Right lung (tissue), 2 donors: ENCODE measurements at regions not wholly inside any gene's neighbourhood (a gene's known extent, or its start where the extent isn't known, plus 50 kb on each side); places are given as distances from the start of the nearest gene placed in this dataset.
A peak's percentile ranks its signal among the peaks of the same experiment; 100 is the strongest.

Experiments
- DNase-seq, 2 donors: peaks; one replicate each; pipeline ENCODE4 v3.0.0-alpha.2; 2013

DNA sequence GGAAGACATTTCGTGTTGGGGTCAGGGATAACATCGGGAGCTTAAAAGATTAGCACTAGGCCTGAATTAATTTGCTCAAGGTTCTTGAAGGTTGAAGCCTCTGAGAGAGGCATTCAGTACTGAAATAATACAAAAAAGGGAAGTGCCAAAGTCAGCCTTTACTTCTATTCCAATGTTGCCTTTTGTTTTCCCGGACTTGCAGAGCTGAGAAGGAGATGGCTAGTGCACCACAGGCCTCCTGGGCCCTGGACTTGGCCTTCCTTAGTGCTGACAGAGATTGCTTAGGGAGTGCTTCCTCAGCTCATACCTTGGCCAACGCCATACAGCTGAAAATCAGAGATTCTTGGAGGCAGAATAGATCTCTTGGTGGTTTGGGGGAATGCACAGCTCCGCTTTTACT is 333.6 kb upstream of the TBL1XR1 start:
- no peak for DNase-seq

DNA sequence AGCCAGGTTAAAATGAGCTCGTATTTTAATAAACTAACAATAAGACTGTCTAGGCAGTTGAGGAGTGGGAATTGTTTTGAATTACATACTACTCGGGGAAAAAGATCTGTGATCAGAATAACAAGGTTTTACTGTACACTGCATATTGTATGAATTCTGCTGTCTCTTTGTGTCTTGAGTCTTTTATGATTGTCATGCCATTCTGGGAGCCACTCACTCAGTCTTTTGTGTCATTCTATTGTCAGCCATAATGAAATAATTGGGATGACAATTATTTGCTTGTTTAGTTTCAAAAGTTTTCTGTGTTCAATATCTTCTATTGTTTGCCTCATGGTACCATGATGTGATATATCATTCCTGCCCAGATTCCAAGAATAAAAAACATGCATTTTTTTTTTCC is 339.6 kb upstream of the TBL1XR1 start:
- DNase-seq: no peak

DNA sequence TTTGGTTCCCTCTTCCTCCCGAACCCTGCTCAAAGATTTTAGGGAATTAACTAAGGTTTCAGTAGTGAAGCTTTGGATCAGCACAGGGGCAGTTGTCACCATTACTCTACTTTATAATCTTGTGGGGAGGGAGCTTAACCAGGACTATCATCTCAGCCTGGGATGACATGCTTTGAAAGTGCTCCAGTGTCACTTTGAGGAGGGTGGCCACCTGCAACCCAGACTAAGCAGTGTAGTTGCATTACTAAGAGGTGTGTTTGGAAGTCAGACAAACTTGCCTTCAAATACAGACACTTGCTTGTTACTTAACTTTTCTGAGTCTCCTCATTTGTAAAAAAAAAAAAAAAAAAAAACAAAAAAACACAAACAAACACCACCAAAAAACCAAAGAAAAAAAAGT is 340.3 kb upstream of the TBL1XR1 start:
- no peak for DNase-seq

DNA sequence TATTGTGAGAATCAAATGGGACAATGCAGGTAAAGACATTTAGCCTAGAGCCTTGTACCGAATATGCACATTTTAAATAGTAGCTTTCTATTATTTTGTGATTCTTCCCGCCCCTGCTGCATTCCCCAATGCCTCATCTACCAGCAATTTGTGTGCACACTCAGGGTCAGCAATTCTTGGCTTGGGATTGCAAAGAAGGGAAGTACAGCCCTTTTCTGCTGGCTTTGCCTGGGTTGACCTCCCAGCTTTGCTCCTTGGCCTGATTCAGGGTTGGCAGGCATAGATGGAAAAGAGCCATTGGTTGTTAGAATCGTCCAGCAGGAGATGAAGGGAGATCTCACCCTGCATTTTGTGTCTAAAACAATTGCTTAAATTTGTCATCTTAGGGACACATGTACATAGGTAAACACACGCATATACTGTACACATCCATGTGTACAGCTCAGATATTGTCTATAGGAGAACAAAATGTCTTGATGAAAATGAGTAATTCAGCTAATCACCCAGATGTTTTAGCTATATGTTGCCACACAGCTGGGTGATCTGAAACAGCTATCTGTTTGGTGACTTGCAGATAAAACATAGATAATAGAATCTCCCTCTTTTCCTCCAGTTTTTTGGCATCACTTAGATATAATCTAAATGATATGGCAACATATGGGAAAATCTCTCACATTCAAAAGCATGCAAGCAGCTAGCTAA is 340.9 kb upstream of the TBL1XR1 start:
- peak; percentile 41 to 50 for DNase-seq

DNA sequence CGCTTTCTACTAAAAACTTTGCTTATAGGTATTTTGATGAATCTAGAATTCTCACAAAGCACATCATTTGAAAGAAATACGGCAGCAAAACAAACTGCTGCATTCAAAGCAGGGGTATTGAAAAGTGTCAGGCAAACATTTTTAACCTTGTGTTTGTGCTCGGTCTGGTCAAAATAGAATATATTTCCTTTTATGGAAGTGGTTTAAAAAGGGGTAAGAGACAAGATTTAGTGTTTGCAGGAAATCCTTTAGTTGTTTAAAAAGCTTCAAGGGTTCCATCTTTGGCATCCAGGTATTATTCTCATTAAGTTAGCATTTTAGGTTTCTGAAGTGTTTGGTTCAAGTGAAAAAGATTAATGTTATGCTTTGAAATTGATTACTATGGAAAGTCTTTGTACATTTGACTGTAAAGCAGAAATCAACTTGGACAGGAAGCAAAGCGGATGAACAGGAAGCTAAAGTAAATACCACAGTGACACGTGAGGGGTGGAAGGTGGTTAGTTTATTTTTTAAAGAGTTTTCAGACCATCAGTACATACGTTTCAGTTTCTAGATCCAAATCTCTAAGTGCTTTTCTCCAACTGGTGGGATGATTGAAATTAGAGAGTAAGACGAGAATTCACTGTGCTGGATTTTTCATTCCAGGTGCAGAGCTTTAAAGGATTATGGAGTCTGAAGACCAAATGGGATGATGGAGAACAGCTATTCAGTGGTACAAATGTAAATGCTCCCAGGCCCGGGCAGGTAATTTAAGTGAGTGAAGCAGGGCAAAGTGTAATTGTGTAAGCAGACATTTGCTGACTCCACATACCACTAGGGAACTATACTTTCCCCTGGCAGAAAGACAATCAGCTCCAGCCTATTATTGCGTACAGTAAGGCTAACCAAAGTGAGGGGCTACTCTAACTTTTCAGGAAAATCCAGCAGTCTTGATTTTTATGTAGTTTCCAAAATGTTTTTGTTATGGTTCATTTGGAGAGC is 341.8 kb upstream of the TBL1XR1 start:
- DNase-seq: no peak

DNA sequence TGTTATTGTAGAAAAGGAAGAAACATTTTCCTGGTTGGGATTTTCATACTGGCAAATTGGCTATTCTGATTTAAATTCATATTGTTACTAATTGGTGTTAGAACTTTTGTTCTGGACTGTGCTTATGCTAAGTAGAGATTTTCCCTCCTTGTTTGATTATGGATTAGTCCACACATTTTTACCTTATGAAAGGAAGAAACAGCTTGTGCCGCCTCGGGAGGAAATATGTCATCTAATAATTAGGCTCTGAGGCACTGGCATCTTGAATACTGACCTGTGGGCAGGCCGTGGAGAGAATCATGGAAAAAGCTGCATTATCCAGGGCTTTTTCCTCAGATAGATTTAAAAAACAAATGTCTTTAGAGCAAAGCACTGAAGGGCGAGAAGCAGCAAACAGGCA is 344.3 kb upstream of the TBL1XR1 start:
- no peak for DNase-seq

DNA sequence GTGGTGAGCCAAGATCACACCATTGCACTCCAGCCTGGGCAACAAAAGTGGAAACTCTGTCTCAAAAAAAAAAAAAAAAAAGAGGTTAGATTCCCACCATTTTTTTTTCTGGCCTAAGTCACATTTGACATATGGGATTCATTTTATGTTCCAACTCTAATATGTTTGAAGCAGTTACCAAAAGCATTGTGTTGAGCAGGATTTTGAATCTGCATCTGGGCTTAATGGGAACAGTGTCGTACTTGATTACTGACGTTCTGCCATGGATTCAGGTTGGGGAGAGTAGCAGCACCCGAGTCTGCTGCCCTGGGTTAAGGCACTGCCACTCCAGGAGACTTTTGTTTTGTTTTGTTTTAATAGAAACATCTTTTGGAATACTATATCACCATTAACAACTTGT is 348.7 kb upstream of the TBL1XR1 start:
- DNase-seq: no peak

DNA sequence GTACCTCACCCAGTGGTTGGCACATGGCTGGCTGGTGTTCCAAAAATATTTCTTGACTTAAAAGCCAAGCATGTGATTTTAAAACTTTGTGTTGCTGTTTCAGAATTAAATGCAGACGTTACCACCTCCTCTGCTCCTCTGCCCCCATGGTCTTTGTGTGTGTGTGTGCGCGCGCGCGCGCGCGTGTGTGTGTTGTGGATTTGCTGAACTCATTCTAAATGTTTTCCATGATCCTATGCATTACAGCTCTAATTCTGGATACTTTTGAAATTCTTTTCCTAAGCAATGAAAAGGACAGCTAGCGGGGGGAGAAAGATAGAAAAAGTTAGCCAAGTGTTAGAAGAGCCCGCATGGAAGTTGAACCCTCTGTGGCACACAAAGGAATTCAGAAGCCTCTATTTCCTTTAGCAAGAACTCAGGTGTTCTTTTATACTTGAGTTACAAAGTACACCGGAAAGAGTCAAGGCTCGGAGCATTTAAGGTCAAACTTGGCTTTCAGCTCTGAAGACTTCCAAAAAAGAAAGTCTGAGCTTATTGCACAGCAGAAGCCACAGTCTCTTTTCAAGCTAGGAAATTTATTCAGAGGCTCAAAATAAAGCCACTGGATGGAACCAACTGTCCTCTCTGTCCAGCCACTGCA is 350.5 kb upstream of the TBL1XR1 start:
- DNase-seq: no peak

DNA sequence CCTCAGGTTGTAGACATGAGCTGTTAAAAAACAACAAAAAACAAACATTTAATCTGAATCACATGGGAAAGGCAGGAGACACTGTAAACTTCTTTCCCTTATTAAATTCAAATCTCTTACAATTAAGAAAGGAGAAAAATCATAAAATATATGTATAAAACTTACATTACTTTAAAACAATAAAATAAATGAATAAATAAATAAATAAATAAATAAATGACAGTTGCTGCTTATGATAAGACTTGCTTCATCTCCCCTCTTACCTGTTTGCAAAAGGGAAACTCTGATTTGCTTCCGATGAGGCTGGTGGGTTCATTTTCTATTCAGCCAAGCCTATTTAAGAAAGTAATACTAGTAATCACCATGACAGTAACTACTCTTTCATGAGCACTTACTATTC is 353.4 kb upstream of the TBL1XR1 start:
- DNase-seq: no peak

DNA sequence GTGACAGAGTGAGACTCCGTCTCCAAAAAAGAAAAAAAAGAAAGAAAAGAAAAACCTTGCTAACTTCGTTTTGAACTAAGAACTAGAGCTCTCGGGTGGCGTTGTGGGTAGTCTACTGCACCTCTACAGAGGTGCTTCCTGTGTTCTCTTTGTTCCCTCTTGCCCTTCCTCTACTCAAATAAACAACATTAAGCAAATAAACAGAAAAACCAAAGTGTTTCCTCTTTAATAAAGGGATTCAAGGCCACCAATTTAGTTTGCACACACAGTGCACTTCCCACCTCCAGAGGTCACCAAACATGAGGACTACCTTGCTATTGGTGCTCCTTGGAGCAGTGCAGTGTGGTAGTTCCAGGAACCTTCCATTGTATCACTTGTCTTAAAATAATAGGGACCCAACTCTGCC is 354.2 kb upstream of the TBL1XR1 start:
- DNase-seq: no peak

DNA sequence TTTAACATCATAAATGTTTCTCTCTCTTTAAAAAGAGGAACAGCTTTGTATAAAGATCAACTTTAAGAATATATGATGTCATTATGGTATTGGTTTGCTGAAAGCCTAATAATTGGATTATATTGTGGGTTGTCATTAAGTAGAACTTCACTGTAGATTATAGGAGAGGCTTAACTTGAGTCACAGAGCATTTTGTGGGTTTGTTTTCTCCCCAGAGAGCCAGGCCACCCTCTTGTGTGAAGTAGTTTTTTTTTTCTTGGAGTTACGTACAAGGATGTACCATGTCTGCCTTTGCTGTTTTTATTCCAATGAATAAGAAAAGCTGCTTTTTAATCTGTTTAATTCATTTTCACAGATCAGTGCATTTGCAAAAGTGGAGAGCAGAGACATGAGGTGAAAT is 354.8 kb upstream of the TBL1XR1 start:
- DNase-seq: no peak

DNA sequence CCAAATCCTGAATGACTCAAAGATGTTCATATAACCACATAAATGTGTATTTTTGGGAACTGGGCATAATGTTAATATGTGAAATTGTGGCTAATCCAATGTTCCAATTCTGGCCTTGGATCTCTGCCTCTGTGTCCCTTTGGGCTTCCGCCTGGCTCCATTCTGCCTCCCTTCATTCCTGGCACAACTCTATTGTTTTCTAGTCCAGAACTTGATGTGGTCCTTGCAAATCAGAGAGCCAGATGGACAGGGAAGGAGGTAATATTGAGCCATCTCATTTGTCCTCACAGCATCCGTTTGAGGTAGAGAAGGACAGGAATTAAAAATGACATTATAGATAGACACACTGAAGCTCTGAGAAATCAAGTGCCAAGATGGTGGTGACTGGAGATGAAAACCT is 355.7 kb upstream of the TBL1XR1 start:
- DNase-seq: no peak

DNA sequence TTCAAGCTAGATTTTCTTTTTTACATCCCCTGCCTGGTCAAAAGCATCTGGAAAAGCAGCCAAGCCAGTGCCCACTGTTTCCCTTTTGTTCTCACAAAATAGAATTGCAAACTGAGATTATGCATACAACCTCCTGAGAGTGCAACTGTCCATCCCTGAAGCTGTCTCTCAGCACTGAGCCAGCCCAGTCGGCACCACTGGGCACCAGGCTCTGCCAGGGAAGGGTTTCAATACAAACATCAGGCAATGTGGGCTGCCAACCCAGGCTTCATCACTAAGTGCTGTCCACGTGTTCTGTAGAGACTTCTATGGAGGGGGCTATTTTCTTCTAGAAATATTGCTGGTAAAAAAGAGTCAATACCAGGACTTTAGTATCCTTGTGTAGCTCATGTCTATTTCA is 356.3 kb upstream of the TBL1XR1 start:
- DNase-seq: no peak

DNA sequence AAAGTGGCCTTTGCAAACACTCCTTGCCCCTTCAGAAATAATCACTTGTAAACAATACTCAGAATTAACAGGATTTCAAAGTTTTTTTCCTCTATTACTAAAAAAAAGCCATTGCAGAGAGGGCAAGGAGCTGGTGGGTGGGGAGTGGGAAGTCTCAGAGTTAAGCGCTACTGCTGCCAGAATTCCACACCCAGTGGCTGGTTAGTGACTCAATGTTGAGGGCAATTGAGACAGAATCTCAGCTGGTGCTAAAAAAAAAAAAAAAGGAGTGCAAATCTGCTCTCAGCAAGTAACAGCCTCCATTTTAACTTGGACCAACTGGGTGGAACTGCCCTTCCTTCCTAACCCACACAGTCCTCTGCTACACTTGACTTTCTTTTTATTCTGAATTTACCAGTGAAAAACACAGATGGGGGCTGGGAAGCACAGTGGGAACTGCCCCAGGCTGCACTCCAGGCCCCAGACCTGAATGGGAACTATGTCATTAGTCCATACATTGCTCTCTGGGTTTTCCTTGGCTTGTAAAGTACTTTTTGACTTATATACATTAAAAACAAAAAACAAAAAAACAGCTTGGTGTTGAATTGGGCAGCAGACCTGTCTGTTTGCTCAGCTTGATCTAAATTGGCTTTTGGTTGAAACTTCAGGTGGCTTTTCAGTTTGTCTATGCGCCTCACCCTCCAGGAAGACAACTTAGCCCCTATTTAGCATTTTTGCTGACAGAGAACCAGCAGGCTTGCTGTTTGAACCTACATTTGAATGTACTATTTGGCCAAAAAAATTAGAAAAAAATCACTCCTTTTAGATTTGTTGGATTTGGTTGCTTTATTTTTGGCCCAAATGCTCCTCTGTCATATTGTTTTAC is 357.8 kb upstream of the TBL1XR1 start:
- DNase-seq: no peak

DNA sequence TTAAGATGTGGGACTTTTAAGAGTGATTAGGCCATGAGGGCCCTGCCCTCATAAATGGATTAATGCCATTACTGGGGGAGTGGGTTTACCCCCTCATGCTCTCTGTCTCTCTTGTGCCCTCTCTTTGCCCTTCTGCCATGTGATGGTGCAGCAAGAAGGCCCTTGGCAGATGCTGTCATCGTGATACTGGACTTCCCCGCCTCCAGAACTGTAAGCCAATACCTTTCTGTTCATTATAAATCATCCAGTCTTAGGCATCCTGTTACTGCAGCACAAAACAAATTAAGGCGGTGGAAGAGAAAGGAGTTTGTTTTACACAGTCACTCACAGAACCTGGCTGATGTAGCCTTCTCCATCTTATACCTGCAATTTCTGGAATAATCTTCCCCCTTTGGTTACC is 360.3 kb upstream of the TBL1XR1 start:
- DNase-seq: no peak

DNA sequence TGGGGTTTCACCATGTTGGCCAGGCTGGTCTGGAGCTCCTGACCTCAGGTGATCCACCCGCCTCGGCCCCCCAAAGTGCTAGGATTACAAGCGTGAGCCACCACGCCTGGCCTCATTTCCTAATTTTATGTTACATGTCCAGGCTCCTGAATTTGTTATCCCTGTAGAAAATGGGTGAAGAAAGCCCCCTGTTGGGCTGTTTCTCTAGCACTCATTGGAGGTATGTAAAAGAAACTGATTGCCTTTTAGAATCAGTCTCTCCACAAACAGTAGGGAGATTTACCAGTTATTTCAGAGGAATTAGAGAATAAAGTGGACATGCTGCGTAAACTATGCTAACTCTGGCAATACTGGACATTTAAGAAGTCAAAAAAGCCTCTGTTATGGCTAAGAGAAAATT is 364.1 kb upstream of the TBL1XR1 start:
- no peak for DNase-seq

DNA sequence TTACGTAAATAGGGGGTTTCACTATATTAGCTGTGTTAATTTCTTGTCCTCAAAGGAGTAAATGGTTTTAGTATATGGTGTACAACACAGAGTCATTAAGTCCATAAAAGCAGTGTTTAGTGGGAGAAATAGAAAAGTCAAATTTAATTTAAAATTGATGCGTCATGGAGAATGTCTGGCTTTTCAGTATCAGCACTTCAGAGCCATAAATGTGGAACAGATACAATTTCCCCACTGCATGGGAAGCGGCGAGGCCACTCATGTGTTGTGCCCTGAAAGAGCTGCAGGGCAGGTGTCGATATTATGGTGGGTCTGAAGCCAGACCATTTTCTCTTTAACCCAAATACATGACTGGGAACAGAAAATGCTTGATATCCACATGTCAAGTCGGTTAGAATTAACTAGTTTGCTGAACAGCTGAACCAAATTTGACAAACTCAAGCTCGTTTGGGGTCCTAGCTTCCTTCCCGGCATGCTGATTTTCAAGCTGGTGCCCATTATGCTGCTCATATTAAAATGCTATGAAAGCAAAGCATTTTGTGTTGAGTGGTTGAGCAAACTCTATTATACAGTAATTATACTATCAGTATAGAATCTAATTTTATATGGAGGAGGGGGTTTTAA is 364.6 kb upstream of the TBL1XR1 start:
- no peak for DNase-seq

DNA sequence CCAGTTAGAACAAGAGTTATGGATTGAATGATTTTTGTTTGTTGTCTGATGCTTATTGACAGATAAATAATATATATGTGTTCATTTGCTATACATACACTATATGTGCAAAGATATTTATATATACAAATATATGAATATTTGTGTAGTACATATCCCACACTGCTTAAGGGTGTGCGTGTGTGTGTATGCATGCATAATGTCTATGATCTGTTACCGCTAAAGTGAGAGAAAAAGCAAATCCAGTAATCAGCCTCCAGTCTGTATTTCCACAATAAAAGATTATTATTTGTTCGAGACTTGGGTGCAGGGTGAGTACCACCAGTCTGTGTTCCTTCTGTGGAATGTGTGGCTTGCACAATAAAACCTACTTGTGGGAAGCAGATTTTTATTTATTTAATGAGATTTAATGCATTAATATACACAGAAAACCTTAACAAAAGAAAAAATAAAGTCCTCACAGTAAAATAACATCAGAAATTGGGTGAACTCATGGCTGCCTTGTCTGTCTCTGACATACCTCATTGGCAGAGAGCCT is 366.0 kb upstream of the TBL1XR1 start:
- no peak for DNase-seq

DNA sequence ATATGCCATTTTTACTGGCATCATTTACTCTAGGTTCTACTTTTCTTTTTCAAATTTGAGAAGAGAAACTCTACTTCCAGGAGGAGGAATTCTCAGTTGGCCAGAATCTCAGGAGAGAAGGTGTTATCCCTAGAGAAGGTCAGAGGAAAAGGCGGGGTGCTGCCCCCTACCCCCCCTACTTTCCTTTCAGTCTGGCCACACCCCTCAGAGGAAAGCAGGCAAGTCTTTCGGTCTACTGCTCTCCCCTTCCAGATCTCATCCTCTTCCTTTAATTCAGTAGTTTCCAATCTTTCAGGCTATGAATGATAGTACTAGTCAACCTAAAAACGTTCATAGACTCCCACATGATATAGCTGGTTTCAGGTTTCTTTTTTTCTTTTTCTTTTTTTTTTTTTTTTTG is 366.5 kb upstream of the TBL1XR1 start:
- DNase-seq: no peak

DNA sequence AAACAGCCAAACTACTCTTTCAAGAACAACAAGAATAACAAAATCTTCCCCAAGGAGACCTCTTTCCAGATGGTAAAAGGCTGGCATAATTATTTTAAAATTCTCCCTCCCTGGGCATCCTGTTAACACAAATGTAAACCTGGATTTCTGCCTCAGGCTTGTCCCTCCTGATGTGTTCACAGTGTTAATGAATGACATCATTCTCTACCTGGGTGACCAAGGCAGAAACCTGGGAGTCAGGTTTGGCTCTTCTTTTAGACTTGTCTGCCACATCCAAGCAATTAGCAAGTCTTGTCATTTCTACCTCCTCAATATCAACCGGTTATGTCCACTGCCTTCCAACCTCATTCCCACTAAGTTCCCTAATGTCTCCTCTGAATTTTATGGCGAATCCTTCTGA is 368.7 kb upstream of the TBL1XR1 start:
- DNase-seq: no peak

DNA sequence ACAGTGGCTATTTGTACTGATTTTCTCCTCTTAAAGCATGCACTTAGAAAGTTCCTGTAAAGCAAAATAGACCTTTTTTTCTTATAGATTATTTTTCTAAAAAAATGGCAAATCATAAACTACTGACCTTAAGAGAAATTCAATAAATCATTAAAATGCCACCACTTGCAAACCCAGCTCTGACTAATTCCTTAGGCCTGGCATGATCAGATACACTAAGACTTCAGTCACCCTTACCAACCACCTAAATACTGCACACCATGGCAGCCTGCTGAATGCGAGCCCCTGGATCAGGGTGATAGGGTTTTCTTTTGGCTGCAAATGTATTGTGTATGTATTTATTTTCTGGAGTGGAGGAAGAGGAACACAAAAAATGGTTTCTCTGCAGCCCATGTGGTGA is 370.6 kb upstream of the TBL1XR1 start:
- no peak for DNase-seq
